ENCODE measurements at regions not wholly inside any gene's neighbourhood (a gene's known extent, or its start where the extent isn't known, plus 50 kb on each side); places are given as distances from the start of the nearest gene placed in this dataset.
A peak's percentile ranks its signal among the peaks of the same experiment; 100 is the strongest.
"Not testable (repeated sequence)": the region's sequence is repeated elsewhere in the genome, so short reads cannot be mapped to it uniquely, and the experiment has no call there.

GRCh38 chr11:22520521-22520920 lies 105.1 kb downstream of the FANCF start:
- Histone ChIP-seq H3K79me1 (ENCODE audit: low read depth, low read length) (no peaks in the 10 kb centered on the region), H3K27ac (replicated peaks; ENCODE audit: low read length) (no peak overlapping the region), H3K9me3 (replicated peaks in 1 of 2; ENCODE audit: control insufficient read depth in 2 of 2, insufficient read depth in 1 of 2, low read depth in 1 of 2, low read length in 2 of 2) (no peaks in the 10 kb centered on the region), H4K91ac (ENCODE audit: low read depth, low read length, poor library complexity) (no peak overlapping the region), H3K14ac (ENCODE audit: low read length) (no peak overlapping the region), H3K9ac (ENCODE audit: low read depth, low read length, poor library complexity) (no peak overlapping the region), H3K27me3 (ENCODE audit: control insufficient read depth in 3 of 3, insufficient read depth in 3 of 3, low read depth in 1 of 3, low read length in 3 of 3) (no peaks in the 10 kb centered on the region), H2BK15ac (ENCODE audit: low read length) (no peak overlapping the region), H4K8ac (ENCODE audit: low read depth, low read length) (no peak overlapping the region), H3K18ac (ENCODE audit: low read length) (no peak overlapping the region), H3K4ac (ENCODE audit: low read length) (no peak overlapping the region), H3K23ac (ENCODE audit: low read depth, low read length, poor library complexity) (no peak overlapping the region), H2AK5ac (ENCODE audit: low read depth, low read length) (no peak overlapping the region), H2BK5ac (ENCODE audit: low read length) (no peak overlapping the region), H2AFZ (ENCODE audit: low read length) (no peak overlapping the region), H3K4me1 (ENCODE audit: control insufficient read depth in 2 of 2, insufficient read depth in 1 of 2, low read depth in 1 of 2, low read length in 2 of 2) (peaks cover 1 to 2% of the 10 kb centered on the region in 2 donors), H2BK120ac (ENCODE audit: low read depth, low read length) (no peak overlapping the region), H3K4me2 (ENCODE audit: insufficient read depth, low read length, poor library complexity, severe bottlenecking) (no peak overlapping the region), H3K36me3 (replicated peaks in 1 of 2; ENCODE audit: control insufficient read depth in 2 of 2, insufficient read depth in 2 of 2, low read length in 2 of 2) (no peaks in the 10 kb centered on the region), H3K4me3 (ENCODE audit: low read length in 2 of 2) (no peak overlapping the region), H2BK12ac (ENCODE audit: low read length) (no peak overlapping the region)
- no peak for DNase-seq (ENCODE audit: low spot score)

DNA sequence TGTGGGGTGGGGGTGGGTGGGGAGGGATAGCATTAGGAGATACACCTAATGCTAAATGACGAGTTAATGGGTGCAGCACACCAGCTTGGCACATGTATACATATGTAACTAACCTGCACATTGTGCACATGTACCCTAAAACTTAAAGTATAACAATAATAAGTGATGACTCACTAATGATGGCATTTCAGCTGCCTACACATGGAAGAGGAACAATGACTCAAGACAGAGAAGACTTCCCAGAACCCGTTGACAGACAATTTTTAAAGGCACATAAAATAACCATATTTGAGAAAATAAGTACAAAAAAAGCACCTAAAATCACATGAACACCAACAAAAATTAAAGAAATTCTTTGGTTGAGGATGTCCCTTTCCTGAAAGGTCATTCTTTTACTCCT lies 107.3 kb downstream of the FANCF start:
- not testable (repeated sequence) for H4K8ac ChIP-seq (ENCODE audit: low read depth, low read length); H3K9ac ChIP-seq (ENCODE audit: low read depth, low read length, poor library complexity); H3K14ac ChIP-seq (ENCODE audit: low read length); H2BK5ac ChIP-seq (ENCODE audit: low read length); H2AK5ac ChIP-seq (ENCODE audit: low read depth, low read length); H3K79me1 ChIP-seq (ENCODE audit: low read depth, low read length); H3K4me2 ChIP-seq (ENCODE audit: insufficient read depth, low read length, poor library complexity, severe bottlenecking); H2AFZ ChIP-seq (ENCODE audit: low read length); H3K4ac ChIP-seq (ENCODE audit: low read length); H4K91ac ChIP-seq (ENCODE audit: low read depth, low read length, poor library complexity); H3K9me3 ChIP-seq (replicated peaks in 1 of 2; ENCODE audit: control insufficient read depth in 2 of 2, insufficient read depth in 1 of 2, low read depth in 1 of 2, low read length in 2 of 2); H3K18ac ChIP-seq (ENCODE audit: low read length); H3K23ac ChIP-seq (ENCODE audit: low read depth, low read length, poor library complexity); H3K4me1 ChIP-seq (ENCODE audit: control insufficient read depth in 2 of 2, insufficient read depth in 1 of 2, low read depth in 1 of 2, low read length in 2 of 2); H3K36me3 ChIP-seq (replicated peaks in 1 of 2; ENCODE audit: control insufficient read depth in 2 of 2, insufficient read depth in 2 of 2, low read length in 2 of 2); H3K27ac ChIP-seq (replicated peaks; ENCODE audit: low read length); H2BK12ac ChIP-seq (ENCODE audit: low read length); DNase-seq (ENCODE audit: low spot score); H3K4me3 ChIP-seq (ENCODE audit: low read length in 2 of 2); H2BK15ac ChIP-seq (ENCODE audit: low read length); H2BK120ac ChIP-seq (ENCODE audit: low read depth, low read length); H3K27me3 ChIP-seq (ENCODE audit: control insufficient read depth in 3 of 3, insufficient read depth in 3 of 3, low read depth in 1 of 3, low read length in 3 of 3)
- WGBS, 2 donors (ENCODE audit: extremely low coverage in 2 of 2, insufficient read length in 2 of 2, insufficient replicate concordance in 1 of 2): no CpG with 5 or more reads among the region's 2 CpGs

DNA sequence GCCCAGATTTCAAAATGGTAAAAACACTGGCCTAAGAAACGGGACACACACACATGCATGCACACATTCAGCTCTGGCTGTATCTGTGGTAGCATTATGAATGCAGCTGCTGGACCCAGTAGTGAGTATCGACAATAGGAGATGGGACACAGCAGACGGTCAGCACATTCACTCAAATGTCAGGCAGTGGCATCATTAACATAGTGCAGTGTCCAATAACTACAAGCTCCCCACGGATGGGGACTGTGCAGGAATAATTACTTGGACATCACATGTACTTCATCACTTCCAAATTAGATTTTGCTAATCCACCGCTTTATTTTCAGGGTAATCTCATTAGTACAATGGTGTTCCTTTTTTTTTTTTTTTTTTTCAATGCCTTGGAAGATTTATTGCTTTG lies 109.5 kb downstream of the FANCF start:
- Histone ChIP-seq H3K79me1 (ENCODE audit: low read depth, low read length) (no peaks in the 10 kb centered on the region), H3K9ac (ENCODE audit: low read depth, low read length, poor library complexity) (no peak overlapping the region), H2BK15ac (ENCODE audit: low read length) (no peak overlapping the region), H2BK12ac (ENCODE audit: low read length) (no peak overlapping the region), H3K27ac (replicated peaks; ENCODE audit: low read length) (no peak overlapping the region), H3K36me3 (replicated peaks in 1 of 2; ENCODE audit: control insufficient read depth in 2 of 2, insufficient read depth in 2 of 2, low read length in 2 of 2) (no peaks in the 10 kb centered on the region), H3K27me3 (ENCODE audit: control insufficient read depth in 3 of 3, insufficient read depth in 3 of 3, low read depth in 1 of 3, low read length in 3 of 3) (no peaks in the 10 kb centered on the region), H3K9me3 (replicated peaks in 1 of 2; ENCODE audit: control insufficient read depth in 2 of 2, insufficient read depth in 1 of 2, low read depth in 1 of 2, low read length in 2 of 2) (no peaks in the 10 kb centered on the region), H3K14ac (ENCODE audit: low read length) (no peak overlapping the region), H2AK5ac (ENCODE audit: low read depth, low read length) (no peak overlapping the region), H3K4me2 (ENCODE audit: insufficient read depth, low read length, poor library complexity, severe bottlenecking) (no peak overlapping the region), H3K4ac (ENCODE audit: low read length) (no peak overlapping the region), H2BK120ac (ENCODE audit: low read depth, low read length) (no peak overlapping the region), H4K8ac (ENCODE audit: low read depth, low read length) (no peak overlapping the region), H2BK5ac (ENCODE audit: low read length) (no peak overlapping the region), H3K23ac (ENCODE audit: low read depth, low read length, poor library complexity) (no peak overlapping the region), H3K4me3 (ENCODE audit: low read length in 2 of 2) (no peak overlapping the region), H2AFZ (ENCODE audit: low read length) (peak overlapping the region; percentile 41), H3K4me1 (ENCODE audit: control insufficient read depth in 2 of 2, insufficient read depth in 1 of 2, low read depth in 1 of 2, low read length in 2 of 2) (peaks cover 3 to 6% of the 10 kb centered on the region in 2 donors), H4K91ac (ENCODE audit: low read depth, low read length, poor library complexity) (no peak overlapping the region), H3K18ac (ENCODE audit: low read length) (no peak overlapping the region)
- no peak for DNase-seq (ENCODE audit: low spot score)
- no CpG with 5 or more reads among the region's 5 CpGs for WGBS, 2 donors (ENCODE audit: extremely low coverage in 2 of 2, insufficient read length in 2 of 2, insufficient replicate concordance in 1 of 2)

GRCh38 chr11:22512457-22512856 lies 113.2 kb downstream of the FANCF start:
- H3K4me2 ChIP-seq (ENCODE audit: insufficient read depth, low read length, poor library complexity, severe bottlenecking): no peak overlapping the region
- H2BK5ac ChIP-seq (ENCODE audit: low read length): no peak overlapping the region
- no peak overlapping the region for H2BK120ac ChIP-seq (ENCODE audit: low read depth, low read length)
- H3K4me3 ChIP-seq (ENCODE audit: low read length in 2 of 2): no peak overlapping the region
- WGBS, 2 donors (ENCODE audit: extremely low coverage in 2 of 2, insufficient read length in 2 of 2, insufficient replicate concordance in 1 of 2): no CpG with 5 or more reads among the region's 1 CpG
- no peak overlapping the region for H2BK12ac ChIP-seq (ENCODE audit: low read length)
- H3K27me3 ChIP-seq (ENCODE audit: control insufficient read depth in 3 of 3, insufficient read depth in 3 of 3, low read depth in 1 of 3, low read length in 3 of 3): no peaks in the 10 kb centered on the region
- H3K4ac ChIP-seq (ENCODE audit: low read length): no peak overlapping the region
- no peak overlapping the region for H3K18ac ChIP-seq (ENCODE audit: low read length)
- H4K8ac ChIP-seq (ENCODE audit: low read depth, low read length): no peak overlapping the region
- no peak overlapping the region for H3K23ac ChIP-seq (ENCODE audit: low read depth, low read length, poor library complexity)
- H3K9ac ChIP-seq (ENCODE audit: low read depth, low read length, poor library complexity): no peak overlapping the region
- peaks cover 3 to 16% of the 10 kb centered on the region in 2 donors for H3K4me1 ChIP-seq (ENCODE audit: control insufficient read depth in 2 of 2, insufficient read depth in 1 of 2, low read depth in 1 of 2, low read length in 2 of 2)
- no peak overlapping the region for H4K91ac ChIP-seq (ENCODE audit: low read depth, low read length, poor library complexity)
- H3K79me1 ChIP-seq (ENCODE audit: low read depth, low read length): no peaks in the 10 kb centered on the region
- no peak for DNase-seq (ENCODE audit: low spot score)
- no peaks in the 10 kb centered on the region for H3K9me3 ChIP-seq (replicated peaks in 1 of 2; ENCODE audit: control insufficient read depth in 2 of 2, insufficient read depth in 1 of 2, low read depth in 1 of 2, low read length in 2 of 2)
- no peaks in the 10 kb centered on the region for H3K36me3 ChIP-seq (replicated peaks in 1 of 2; ENCODE audit: control insufficient read depth in 2 of 2, insufficient read depth in 2 of 2, low read length in 2 of 2)
- H3K27ac ChIP-seq (replicated peaks; ENCODE audit: low read length): no peak overlapping the region
- H3K14ac ChIP-seq (ENCODE audit: low read length): no peak overlapping the region
- no peak overlapping the region for H2AK5ac ChIP-seq (ENCODE audit: low read depth, low read length)
- no peak overlapping the region for H2BK15ac ChIP-seq (ENCODE audit: low read length)
- H2AFZ ChIP-seq (ENCODE audit: low read length): no peak overlapping the region

Data from neuronal stem cell (in vitro differentiated cells).